ENCODE measurements at regions not wholly inside any gene's neighbourhood (a gene's known extent, or its start where the extent isn't known, plus 50 kb on each side); places are given as distances from the start of the nearest gene placed in this dataset.

GRCh38 chr6:166693880-166694279, 66.8 kb upstream of the RPS6KA2 start:
- peak; percentile 4 for DNase-seq (ENCODE audit: low spot score)

DNA sequence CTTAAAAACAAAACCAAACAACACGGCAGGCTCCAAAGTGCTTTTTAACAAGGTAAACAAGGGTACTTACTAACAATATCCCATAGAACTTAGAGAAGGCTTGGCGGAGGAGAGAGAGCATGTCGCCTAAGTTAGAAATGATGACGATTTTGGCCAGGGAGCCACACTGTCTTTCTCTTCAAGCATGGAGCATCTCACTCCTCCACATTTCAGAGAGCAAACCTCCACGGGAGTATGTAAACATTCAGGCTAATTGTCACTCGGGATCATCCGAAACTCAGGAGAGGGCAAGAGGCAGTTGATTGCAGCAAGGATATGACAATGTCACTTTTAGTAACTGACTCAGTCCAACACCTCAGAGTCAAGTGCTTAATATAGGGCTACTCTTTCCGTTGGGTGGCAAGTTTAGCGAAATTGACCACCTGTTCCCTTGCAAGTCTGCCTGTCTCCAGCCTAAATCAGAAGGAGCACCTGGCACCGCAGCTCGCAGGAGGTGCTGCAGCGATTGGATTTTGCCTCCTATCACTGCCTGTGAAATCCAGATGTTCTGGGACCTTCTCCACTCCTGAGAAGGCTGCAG, 65.8 kb upstream of the RPS6KA2 start:
- DNase-seq (ENCODE audit: low spot score), result no peak

DNA sequence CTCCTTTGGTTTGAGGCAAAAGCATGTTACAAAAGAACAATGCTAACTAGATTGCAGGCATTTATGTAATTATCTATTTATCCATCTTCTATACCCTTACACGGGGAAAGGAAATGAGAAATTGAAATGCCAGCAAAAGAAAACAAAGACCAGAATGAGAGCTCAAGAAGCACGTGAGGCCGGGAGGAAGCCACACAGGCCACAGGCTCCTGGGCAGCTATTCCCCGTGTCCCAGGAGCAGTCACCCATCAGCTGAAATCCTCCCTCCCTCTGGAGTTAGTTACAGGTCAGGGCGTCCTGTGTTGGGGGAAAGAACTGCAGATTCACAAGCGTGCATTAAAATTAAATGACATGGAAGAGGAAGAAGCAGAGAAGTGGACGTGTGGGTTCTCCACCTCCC, 64.7 kb upstream of the RPS6KA2 start:
- no peak for DNase-seq (ENCODE audit: low spot score)

GRCh38 chr6:166691199-166691598, 64.1 kb upstream of the RPS6KA2 start:
- DNase-seq (ENCODE audit: low spot score), result peak; percentile 56

DNA sequence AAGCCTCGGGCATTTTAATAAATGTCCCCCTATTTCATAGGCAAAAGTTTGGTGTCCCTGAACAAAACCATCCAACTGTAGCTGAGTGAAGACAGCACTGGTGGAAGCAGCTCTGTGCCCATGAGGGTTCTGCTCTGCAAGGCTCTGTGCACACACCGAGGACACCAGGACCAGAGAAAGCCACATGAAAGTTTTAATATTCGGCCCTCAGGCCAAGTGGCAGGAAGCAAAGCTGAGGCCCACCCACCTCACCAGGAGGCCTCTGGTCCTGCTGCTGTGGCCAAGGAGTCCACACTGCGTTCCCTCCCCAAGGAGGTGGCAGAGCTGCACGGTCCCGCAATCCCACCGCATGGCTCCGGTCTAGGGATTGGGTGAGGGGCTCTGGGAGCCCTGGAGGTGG, 62.6 kb upstream of the RPS6KA2 start:
- no peak for DNase-seq (ENCODE audit: low spot score)

GRCh38 chr6:166688901-166689300, 61.9 kb upstream of the RPS6KA2 start:
- no peak for DNase-seq (ENCODE audit: low spot score)

GRCh38 chr6:166687879-166688205, 60.8 kb upstream of the RPS6KA2 start:
- no peak for DNase-seq (ENCODE audit: low spot score)

DNA sequence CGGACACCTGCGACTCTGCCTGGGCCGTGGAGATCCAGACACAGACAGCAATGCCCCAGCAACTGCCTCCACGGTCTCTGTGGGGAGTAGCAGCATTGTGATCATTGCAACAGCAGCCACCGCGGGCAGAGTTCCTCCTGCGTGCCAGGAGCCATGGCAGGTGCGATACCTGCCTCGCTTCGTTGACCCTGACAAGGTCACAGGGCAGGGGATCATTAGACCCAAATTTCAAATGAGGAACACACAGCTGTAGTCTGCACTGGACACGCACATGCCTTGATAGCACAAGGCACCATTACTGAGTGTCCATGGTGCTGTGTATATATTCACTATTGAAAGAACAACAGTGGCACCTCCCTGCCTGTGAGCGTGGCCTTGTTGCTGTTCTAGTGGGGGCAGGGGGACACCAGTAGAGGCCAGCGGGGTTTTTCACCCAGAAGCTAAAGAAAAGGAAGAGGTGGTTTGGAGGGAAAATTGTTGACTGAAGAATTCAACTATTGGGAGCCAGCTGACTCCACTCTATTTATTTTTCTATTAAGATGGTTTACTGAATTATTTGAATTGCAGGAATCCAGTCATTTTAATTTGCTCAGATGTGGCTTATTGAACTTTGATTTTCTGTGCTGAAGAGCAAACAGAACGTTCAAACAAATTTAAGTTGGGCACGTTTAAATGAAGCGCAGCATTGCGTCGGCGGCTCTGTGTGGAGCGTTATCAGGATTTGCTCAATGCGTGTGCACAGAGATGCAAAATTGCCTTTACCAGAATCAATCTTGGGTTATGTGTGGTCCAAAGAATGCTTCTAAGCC, 60.2 kb upstream of the RPS6KA2 start:
- DNase-seq (ENCODE audit: low spot score), result no peak

DNA sequence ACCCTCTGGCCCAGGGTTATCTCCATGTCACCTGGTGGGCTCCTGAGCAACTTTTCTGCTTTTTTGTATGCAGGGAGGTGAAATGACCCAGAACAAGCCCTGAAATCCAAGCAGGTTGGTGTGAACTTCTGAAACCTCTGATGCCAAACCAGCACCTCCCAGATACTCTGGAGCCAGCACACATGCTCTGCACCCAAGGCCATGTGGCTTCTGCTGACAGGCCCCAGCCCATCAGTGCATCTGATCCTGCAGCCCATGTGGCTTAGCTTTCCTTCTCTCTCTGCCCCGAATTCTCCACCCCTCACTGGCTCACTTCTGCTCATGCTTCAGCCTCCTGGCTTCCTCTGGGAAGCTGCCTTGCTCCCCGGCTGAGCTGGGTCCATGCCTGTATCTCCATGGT, 59.3 kb upstream of the RPS6KA2 start:
- DNase-seq (ENCODE audit: low spot score), result no peak

- no peak for DNase-seq (ENCODE audit: low spot score)
These were observed 57.8 kb upstream of the RPS6KA2 start for GRCh38 chr6:166684866-166685265.

DNA sequence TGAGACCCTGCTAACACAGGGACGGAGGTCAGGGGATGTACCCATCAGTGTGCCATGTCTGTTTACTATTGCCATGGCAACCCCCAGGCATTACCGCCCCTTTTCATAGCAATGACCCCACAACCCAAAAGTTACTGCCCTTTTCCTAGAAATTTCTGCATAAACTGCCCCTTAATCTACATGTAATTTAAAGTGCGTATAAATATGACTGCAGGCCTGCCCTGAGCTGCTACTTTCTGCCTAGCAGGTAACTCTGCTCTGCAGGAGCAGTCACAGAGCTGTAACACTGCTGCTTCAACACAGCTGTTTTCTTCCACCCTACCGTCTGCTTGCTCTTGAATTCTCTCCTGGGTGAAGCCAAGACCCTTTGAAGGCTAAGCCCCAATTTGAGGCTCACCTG, 57.1 kb upstream of the RPS6KA2 start:
- DNase-seq (ENCODE audit: low spot score), result no peak

- DNase-seq (ENCODE audit: low spot score), result no peak
These were observed 56.4 kb upstream of the RPS6KA2 start for GRCh38 chr6:166683477-166683876.

DNA sequence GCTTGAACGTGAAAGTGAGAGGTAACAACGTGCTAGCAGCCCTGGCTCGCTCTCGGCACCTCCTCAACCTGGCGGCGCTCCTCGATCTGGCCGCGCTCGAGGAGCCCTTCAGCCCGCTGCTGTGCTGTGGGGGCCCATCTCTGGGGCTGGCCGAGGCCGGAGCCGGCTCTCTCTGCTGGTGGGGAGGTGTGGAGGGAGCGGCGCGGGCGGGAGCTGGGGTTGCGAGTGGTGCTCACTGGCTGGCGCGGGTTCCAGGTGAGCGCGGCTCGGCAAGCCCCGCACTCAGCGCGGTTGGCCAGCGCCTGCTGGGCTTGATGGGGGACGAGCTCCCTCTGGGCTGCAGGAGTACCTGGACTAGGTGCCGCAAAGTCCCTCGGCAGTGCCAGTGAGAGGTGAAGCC, 52.5 kb upstream of the RPS6KA2 start:
- no peak for DNase-seq (ENCODE audit: low spot score)

DNA sequence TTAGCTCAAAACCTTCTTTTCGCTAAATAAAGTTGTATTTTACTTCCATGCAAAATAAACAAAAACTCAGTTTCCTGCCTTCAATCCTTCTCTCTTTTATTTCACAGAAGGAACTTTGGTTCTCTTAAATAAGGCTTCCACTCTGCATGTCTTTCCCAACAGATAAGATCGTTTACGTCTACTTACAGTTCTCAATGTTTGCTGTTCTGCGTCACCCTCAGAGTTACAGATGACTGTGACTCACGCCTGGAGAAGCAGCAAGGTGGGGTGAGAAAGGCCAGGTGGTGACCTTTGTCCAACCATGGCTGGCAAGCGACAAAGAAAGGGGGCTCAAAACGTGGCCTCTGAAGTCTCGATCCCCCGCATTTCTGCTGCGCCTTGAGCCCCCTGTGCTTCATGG, 51.4 kb upstream of the RPS6KA2 start:
- DNase-seq (ENCODE audit: low spot score), result peak; percentile 56

- DNase-seq (ENCODE audit: low spot score), result no peak
These were observed 50.9 kb upstream of the RPS6KA2 start for GRCh38 chr6:166677941-166678340.
